Raji (cell line): ENCODE measurements at regions not wholly inside any gene's neighbourhood (a gene's known extent, or its start where the extent isn't known, plus 50 kb on each side); places are given as distances from the start of the nearest gene placed in this dataset.

Experiments
- POLR2A ChIP-seq: IDR thresholded peaks from 2 replicates; pipeline ENCODE4 v1.6.1; 2011; ENCODE audit warnings: low read depth, low read length, control low read depth; ENCODE audit not compliant: insufficient read depth

GRCh38 chr22:47375621-47376321 lies 613.3 kb downstream of the TBC1D22A start:
- TF ChIP-seq POLR2A = no peak

DNA sequence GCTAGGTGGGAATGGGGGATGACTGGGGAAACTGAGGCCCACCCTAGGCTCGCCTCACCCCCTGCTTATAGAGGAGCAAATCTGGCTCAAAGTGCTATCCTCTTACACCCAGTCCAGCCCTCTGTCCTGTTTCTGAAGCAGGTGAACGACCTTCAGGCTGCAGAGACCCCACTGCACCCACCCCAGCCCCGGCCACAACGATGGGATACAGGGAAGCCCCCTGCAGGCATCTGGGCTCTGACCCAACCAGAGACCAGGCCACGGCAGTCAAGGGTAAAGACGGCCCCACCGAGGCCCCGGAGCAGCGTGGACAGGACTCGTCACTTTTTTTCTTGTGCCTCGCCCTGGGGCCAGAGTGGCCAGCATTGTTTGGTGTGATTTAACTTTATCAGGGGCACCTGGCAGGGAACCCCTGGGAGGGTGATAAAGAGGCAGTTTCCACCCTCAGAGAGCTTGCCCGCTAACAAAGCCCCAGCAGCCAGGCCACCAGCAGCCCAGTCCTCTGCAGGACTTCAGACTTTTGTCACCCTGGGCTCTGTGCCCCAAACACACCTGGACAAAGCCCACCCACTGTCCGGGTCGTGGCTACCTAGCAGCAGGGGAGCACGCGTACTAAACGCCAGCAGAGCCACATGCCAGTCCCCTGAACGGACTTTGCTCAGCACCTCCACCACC lies 612.6 kb downstream of the TBC1D22A start:
- TF ChIP-seq POLR2A = no peak

GRCh38 chr22:47374273-47374771 lies 611.9 kb downstream of the TBC1D22A start:
- TF ChIP-seq POLR2A = no peak

GRCh38 chr22:47373648-47374272 lies 611.3 kb downstream of the TBC1D22A start:
- no peak for TF ChIP-seq POLR2A

GRCh38 chr22:47372596-47373385 lies 610.3 kb downstream of the TBC1D22A start:
- TF ChIP-seq POLR2A = no peak

DNA sequence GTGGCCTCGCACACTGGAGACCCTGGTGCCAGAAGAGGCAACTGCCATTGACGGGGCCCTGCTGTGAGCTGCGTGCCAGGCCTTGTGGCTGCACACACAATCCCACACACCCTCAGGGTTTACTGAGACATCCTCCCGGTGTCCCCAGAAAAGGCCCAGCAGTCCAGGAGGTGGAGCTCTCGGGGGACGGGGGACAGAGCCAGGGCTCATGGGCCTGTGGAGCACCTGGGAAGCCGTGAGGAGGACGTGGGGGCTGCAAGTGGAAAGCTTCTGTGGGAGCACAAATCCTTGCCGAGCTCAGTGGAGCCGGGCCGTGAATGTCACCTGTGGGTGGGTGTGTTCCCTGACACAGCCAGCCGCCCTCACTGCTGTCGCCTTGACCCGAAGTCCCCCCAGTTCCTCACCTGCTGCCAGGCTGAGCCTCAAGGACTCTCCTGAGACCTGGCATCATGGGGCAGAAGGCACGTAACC lies 609.7 kb downstream of the TBC1D22A start:
- no peak for TF ChIP-seq POLR2A

DNA sequence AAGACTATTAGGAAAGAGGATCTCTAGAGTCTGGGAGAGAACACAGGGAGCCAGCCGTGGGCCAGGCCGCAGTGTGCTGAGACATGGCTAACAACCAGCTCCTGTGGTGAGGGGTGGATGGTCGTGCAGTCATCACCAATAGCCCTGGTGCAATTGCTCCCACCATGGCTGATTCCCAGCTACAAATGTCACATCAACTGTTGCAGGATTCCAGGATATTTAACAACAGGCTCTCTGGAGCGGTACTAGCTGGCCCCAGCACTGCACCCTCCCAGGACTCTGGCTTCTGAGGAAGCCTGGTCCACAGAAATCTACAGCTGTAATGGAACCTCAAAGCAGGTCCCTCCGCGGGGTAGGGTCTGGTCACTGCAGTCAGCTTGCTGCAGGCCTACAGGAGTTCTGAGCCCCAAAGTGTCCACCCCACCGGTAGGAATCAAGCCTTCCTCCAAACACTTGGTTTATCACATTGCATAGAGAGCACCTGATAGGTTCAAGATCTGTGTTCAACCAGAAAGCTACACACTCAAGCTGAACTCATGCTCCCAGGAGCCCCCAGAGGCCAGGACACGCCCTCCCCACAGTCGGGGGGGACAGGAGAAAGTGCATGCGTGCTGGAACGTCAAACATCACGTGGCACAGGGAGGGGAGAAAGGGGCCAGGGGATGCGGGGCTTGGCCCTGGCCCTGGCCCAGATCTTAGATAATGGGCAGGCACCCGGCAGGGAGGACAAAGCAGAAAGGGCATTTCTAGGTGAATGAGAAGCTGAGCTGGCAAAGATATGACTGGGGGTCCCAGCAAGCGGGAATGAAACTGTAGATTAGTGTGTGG lies 609.0 kb downstream of the TBC1D22A start:
- TF ChIP-seq POLR2A = no peak

DNA sequence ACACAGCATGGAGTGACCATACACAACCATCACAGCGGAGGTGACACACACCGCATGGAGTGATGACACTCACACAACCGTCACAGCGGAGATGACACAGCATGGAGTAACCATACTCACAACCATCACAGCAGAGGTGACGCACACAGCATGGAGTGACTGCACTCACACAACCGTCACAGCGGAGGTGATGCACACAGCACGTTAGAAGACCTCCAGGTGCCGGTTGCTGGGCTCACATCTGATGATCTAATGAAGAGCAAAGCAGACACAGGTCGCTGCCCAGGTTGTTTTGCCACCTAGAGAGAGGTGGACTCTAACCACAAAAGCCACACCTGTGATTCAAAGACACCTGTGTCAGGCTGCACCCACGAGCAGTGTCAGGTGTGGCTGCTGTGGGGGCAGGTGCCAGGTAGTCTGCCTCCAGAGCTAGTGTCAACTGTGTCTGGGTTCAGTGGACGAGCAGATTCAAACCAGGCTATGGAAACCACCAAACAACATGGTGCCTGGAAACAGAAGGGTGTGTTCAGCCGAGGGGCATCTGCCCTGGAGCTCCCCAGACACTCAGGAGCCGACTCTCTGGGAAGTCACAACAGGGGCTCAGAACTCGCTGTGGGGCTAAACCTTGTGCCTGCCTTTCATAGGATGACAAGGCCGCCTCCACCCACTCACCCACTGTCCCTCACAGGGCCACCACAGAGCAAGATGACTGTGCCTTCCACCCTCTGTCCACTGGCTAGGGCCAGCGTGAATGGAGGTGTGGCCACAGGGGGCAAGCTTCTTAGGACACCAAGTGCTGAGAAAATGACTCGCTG lies 608.2 kb downstream of the TBC1D22A start:
- no peak for TF ChIP-seq POLR2A

- no peak for TF ChIP-seq POLR2A
Observed at GRCh38 chr22:47369431-47370015, 607.1 kb downstream of the TBC1D22A start.

- no peak for TF ChIP-seq POLR2A
Observed at GRCh38 chr22:47369020-47369419, 606.6 kb downstream of the TBC1D22A start.

DNA sequence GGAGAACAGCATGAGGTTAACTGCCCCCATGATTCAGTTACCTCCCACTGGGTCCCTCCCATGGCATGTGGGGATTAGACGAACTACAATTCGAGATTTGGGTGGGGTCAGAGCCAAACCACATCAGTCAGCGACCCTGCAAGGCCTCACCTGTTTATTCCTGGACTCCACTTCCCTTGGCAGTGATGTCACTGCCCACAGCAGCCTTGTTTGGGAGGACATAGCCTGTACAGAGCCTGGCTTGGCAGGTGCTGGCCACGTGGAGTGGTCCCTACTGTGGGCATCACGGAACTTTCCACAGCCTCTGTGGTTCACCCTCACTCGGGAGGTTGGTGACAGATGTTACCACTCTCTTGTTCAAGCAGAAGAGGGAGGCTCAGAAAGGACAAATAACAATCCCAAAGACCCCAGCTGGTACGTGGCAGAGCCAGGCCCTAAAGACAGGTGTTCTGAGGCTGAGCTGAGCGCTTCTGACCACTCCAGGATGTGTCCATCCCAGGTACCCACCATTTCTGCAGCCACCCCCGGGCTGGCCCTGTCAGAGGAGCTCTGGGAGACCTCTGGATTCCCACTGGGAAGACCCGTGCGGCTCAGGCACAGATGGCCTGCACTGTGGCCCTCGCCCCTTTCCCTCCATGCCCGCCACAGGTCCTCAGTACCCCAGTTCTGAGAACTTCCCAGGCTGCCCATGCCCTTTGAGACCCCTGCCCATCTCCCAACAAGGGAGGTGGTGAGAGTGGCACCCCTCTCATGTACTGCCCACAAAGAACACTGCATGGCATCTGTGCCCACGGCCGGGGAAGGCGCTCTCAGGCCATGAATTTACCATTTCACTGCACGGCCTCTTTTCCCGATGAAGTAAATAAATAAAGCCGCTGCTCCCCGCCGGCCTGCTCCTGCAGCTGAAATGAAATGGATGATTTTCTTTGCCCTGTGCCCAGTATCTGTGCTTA lies 605.8 kb downstream of the TBC1D22A start:
- no peak for TF ChIP-seq POLR2A

DNA sequence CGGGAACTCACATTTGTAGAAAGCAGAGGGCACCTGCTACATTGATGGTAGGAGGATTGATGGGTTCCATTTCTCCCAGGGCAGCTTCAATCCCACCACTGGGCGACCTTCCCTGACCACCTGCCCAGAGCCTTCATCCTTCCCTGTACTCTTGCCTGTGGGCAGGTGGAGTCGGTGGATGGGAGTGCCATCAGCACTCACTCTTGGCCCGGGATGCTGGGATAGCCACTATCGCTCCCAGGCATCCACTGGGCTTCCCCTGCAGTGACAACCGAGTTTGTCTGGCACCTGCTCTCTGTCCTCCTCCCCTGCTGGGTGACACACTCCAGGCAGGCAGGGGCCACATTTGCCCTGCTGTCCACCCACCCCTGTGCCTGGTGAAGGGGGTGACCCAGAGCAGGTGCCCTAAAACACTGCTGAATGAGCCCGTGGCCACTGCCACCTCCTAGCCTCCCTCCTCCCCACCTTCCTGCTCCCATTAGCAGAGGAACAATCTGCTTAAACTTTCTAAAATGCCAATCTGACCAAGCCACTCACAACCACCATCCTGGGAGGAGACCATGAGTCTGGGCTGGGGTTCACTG lies 604.7 kb downstream of the TBC1D22A start:
- no peak for TF ChIP-seq POLR2A
